Choroid plexus epithelial cell (primary cell): ENCODE measurements at regions not wholly inside any gene's neighbourhood (a gene's known extent, or its start where the extent isn't known, plus 50 kb on each side); places are given as distances from the start of the nearest gene placed in this dataset.

Source experiments
- DNase-seq: peaks from one replicate; pipeline ENCODE4 v3.0.0-alpha.2; 2010; ENCODE audit warnings: low read depth
- H3K4me3 ChIP-seq: 2 replicates; pipeline ENCODE4 v1.5.1; 2011; ENCODE audit warnings: low read depth, mild to moderate bottlenecking, control low read depth, low read length, moderate library complexity
- TF ChIP-seq, protein P1 (sequence below): conservative IDR thresholded peaks from 2 replicates; pipeline ENCODE4 v1.5.1; 2011; ENCODE audit warnings: low read depth, mild to moderate bottlenecking, control low read depth, inconsistent platforms, low read length, moderate library complexity

DNA sequence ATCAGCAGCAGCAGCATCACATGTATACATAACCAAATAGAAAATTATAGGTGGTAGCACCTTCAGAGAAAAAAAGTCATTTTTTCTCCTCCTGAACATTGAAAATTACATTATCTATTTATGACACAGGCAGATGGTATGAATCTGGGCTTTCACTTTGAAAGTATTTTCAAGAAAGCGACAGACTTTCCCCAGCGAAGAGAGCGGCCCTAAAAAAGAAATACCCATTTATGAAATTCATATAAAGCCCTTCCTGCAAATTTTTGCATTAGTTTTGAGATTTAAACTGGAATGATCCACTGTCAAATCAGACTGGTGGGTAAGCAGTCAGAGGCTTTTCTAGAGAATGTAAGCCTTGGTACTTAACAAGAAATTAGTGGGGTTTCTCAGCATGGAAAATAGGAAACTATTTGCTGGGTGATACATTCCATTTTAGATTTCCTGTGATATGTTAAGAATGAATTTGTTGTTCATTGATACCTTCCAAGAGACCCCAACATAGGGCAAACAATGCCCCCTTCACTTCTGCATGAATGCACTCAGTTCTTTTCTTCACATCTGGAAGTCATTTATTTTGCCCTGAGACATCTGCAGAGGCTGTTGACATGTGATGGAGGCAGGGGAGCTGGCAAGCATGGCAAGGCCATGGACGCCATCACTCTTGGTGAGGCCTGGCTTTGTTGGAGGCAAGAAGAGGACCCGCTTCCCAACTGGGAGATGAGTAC is 147.0 kb downstream of the LINC00237 start:
- TF ChIP-seq, protein P1, sequence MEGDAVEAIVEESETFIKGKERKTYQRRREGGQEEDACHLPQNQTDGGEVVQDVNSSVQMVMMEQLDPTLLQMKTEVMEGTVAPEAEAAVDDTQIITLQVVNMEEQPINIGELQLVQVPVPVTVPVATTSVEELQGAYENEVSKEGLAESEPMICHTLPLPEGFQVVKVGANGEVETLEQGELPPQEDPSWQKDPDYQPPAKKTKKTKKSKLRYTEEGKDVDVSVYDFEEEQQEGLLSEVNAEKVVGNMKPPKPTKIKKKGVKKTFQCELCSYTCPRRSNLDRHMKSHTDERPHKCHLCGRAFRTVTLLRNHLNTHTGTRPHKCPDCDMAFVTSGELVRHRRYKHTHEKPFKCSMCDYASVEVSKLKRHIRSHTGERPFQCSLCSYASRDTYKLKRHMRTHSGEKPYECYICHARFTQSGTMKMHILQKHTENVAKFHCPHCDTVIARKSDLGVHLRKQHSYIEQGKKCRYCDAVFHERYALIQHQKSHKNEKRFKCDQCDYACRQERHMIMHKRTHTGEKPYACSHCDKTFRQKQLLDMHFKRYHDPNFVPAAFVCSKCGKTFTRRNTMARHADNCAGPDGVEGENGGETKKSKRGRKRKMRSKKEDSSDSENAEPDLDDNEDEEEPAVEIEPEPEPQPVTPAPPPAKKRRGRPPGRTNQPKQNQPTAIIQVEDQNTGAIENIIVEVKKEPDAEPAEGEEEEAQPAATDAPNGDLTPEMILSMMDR, result no peak
- DNase-seq, result no peak
- no peak overlapping the region for H3K4me3 ChIP-seq

DNA sequence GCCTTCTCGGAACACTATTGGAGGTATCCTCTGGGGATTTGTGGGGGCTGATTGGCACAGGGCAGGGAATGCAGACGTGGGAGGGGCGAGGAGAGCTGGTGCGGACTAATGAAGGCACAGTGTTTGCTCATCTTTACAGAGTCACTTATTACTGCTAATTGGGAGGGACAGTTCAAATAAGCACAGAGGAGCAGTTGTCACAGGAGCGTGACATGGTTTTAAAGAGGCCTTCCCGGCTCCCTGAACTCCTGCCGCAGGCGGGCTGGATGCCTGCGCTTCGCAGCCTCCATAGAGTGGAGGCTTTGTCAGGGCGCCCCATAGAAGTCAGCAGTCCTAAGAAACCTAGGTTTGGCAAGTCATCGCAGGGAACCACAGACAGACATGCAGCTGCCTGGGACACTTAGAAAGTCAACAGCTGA is 149.6 kb downstream of the LINC00237 start:
- TF ChIP-seq, protein P1, result no peak
- no peak for DNase-seq
- H3K4me3 ChIP-seq, result no peak overlapping the region

DNA sequence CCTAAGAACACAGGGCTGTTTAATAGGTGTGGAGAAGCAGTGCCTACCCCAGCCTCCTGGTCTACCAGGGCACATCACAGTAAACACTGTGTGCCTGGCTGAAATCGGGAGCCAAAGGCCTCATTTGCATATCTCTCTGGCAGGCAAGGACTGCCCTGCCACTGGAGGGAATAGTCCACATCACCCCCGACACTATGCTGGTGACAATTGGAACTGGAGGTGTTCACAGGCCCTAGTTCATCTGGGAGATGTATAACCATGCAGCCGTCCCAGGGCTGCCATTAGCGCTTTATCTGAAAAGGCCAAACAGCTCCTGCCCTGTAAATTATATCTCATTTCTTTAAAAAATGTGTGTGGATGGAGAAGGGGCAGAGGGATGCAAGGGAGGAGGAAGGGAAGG is 150.3 kb downstream of the LINC00237 start:
- TF ChIP-seq, protein P1, result no peak
- H3K4me3 ChIP-seq, result no peak overlapping the region
- no peak for DNase-seq

DNA sequence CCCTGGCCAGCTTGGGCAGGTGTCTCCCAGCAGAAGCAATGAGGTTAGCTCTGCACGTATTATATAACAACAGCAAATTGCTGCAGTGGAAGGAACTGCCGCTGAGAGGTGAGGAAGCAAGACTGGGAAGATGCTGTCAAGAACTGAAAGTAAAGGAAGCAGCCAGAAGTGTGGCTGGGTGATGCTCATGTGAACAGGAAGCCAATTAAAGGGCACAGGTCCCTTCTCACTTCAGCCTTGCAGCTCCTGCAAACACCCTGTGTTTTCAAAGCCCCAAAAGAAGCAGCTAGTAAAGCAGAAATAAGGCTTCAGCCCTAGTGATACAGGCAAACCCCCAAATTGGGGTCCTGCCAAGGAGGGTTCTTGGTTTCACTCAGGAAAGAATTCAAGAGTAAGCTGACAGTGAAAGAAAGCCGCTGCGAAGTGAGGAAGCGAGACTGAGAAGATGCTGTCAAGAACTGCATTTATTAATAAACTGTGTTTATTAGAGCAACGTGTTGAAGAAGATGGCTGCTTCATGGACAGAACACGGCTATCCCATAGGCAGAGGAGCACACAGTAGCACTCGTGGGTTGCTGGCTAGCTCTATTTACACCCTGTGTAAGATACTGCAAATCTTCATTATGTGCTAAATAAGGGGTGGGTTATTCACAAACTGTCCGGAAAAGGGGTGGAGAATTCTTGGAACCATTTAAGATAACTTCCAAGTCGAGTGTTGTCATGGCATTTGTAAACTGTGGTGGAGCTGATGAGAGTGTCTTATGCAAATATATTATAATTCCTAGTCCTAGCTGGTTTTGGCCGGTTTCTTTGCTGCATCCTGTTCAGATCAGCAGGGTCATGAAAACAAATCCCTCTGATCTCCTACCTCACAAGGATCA is 152.2 kb downstream of the LINC00237 start:
- TF ChIP-seq, protein P1, result no peak
- no peak overlapping the region for H3K4me3 ChIP-seq
- no peak for DNase-seq

DNA sequence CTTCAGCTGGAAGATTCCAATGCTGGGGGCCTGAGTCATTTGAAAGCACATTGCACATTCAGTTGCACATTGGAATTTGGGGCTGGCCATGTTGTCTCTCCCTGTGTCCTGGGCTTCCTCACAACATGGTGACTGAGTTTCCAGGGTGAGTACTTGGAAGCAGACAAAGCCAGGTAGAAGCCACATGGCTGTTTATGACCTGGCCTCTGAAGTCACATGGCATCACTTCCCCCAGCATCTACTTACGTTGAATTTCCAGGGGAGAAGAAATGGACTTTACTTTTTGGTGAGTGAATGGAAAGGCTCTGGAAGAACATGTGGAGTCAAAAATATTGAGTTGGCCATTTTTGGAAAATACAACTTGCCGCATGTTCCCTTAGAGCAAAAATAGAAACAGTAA is 155.5 kb downstream of the LINC00237 start:
- TF ChIP-seq, protein P1, result no peak
- no peak for DNase-seq
- no peak overlapping the region for H3K4me3 ChIP-seq

DNA sequence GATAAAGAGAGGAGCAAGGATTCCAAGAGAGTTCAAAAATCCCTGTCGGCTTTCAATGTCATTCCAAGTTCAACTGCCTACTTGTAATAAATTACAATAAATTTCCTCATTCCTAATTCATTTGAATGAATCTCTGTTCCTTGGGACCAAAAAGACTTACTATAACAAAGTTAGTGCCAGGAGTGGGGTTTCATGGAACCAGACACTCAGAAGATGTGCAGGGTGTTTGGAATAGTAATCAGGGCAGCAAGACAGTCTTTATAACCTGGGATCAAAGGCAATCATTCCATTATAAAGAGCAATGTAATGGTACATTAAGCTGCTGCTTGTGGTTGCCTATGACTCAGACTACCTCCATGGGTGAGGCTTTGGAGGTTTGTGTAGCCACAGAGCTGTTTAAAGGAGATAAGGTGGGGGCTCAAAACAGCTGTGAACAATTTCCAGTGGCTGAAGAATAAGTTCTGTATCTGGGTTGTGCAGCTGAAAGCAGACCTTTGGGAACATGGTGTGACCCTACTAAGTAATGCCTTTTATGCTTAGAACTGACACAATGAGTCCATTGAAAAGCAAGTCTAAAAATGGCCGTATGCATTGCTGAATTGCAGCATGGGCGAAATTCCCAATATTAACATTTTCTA is 159.9 kb downstream of the LINC00237 start:
- no peak for DNase-seq
- TF ChIP-seq, protein P1, result no peak
- no peak overlapping the region for H3K4me3 ChIP-seq
